Keratinocyte (primary cell): ENCODE measurements at regions not wholly inside any gene's neighbourhood (a gene's known extent, or its start where the extent isn't known, plus 50 kb on each side); places are given as distances from the start of the nearest gene placed in this dataset.

Experiments used
- CTCF ChIP-seq, 3 experiments: IDR thresholded peaks in 1 of 3; conservative IDR thresholded peaks in 1 of 3; optimal IDR thresholded peaks in 1 of 3; 2 replicates in 2 of 3; 3 replicates in 1 of 3; pipeline versions ENCODE3 to v1.5.1; 2011; ENCODE audit warnings: low read length in 3 of 3, mild to moderate bottlenecking in 3 of 3, moderate library complexity in 2 of 3, control low read depth in 1 of 3, inconsistent platforms in 1 of 3; ENCODE audit not compliant: insufficient read depth in 2 of 3; ENCODE audit errors: extremely low read depth in 1 of 3
- EZH2 ChIP-seq: IDR thresholded peaks from one replicate; pipeline ENCODE4 v1.6.1; 2012; ENCODE audit warnings: inconsistent platforms, mild to moderate bottlenecking, low read length, moderate library complexity

DNA sequence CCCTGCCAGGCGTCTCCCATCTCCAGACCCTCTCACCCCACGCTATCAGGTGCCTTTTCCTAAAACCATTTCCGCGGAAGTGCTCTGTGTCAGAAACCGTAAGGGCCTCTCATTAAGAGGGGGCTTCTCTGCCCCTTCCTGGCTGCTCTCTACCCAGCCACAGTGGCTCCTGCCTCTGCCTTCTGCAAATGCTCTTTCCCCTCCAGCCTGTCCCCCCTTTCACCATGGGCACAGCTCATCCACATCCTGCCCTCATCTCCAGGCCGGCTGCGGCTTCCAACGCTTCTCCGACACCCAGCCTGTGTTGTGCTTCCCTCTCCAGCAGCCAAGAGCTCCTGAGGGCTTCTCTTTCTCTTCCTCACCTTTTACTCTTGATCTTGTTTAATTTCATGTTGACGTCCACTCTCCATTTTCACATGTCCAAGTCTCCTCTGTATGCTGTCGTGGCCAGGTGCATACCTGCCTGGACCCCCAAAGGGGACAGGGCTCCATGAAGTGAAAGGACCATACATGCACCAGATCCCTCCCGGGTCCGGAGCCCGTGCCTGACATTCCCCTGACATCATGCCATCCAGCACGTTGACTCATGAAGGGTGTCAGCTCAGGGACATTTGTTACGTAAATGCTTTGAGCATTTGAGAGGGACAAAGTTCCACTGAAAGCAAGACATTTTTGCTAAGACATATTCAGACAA, 306.5 kb downstream of the AJAP1 start:
- TF ChIP-seq CTCF (optimal IDR thresholded peaks at IDR 0.05 in 1 of 3, IDR thresholded peaks at IDR 0.05 in 1 of 3, conservative IDR thresholded peaks at IDR 0.05 in 1 of 3; ENCODE audit: extremely low read depth in 1 of 3, insufficient read depth in 2 of 3, low read length in 3 of 3) (no peak), EZH2 (no peak)
